ENCODE measurements at regions not wholly inside any gene's neighbourhood (a gene's known extent, or its start where the extent isn't known, plus 50 kb on each side); places are given as distances from the start of the nearest gene placed in this dataset.

GRCh38 chr4:162959046-162959445 is 207.6 kb downstream of the NAF1 start:
- Histone ChIP-seq H3K27ac (ENCODE audit: low read depth, low read length, poor library complexity, severe bottlenecking) (no peak overlapping the region), H3K36me3 (ENCODE audit: insufficient read depth, low read length, poor library complexity, severe bottlenecking) (no peaks in the 10 kb centered on the region), H3K9me3 (ENCODE audit: low read depth, low read length, poor library complexity, severe bottlenecking) (no peaks in the 10 kb centered on the region), H3K4me3 (ENCODE audit: low read depth, low read length, poor library complexity, severe bottlenecking) (no peak overlapping the region), H3K27me3 (replicated peaks; ENCODE audit: insufficient read depth, low read depth, low read length, poor library complexity) (no peaks in the 10 kb centered on the region), H3K4me1 (ENCODE audit: insufficient read depth, low read length, poor library complexity, severe bottlenecking) (no peaks in the 10 kb centered on the region)
- intact Hi-C loops (cut with micrococcal nuclease; ENCODE audit: unreplicated experiment): no loop called here
- BruUV-seq (replicated peaks): no TSS peak
- ChIA-PET CTCF (interaction anchor here (0.7 kb wide), 1 partner anchor 314 kb away, joined by 3 read pairs; no protein-coding TSS in a partner anchor), POLR2A (ENCODE audit: low non-redundant PET) (interaction anchor here (0.6 kb wide), 1 partner anchor 373 kb away, joined by 3 read pairs; no protein-coding TSS in a partner anchor)
- DNase-seq (ENCODE audit: low spot score): peak; percentile 9
- TF ChIP-seq CTCF (conservative IDR thresholded peaks at IDR 0.05; ENCODE audit: low read depth, low read length) (peak; percentile 44), EZH2 (IDR thresholded peaks at IDR 0.05; ENCODE audit: borderline replicate concordance, low read depth, low read length, poor library complexity, severe bottlenecking) (no peak)

GRCh38 chr4:162957521-162958143 is 209.1 kb downstream of the NAF1 start:
- DNase-seq (ENCODE audit: low spot score): no peak
- Histone ChIP-seq H3K4me3 (ENCODE audit: low read depth, low read length, poor library complexity, severe bottlenecking) (no peak overlapping the region), H3K9me3 (ENCODE audit: low read depth, low read length, poor library complexity, severe bottlenecking) (no peaks in the 10 kb centered on the region), H3K36me3 (ENCODE audit: insufficient read depth, low read length, poor library complexity, severe bottlenecking) (no peaks in the 10 kb centered on the region), H3K4me1 (ENCODE audit: insufficient read depth, low read length, poor library complexity, severe bottlenecking) (no peaks in the 10 kb centered on the region), H3K27ac (ENCODE audit: low read depth, low read length, poor library complexity, severe bottlenecking) (no peak overlapping the region), H3K27me3 (replicated peaks; ENCODE audit: insufficient read depth, low read depth, low read length, poor library complexity) (no peaks in the 10 kb centered on the region)
- CTCF ChIA-PET: no interaction called here
- no TSS peak for BruUV-seq (replicated peaks)
- intact Hi-C loops (cut with micrococcal nuclease; ENCODE audit: unreplicated experiment): no loop called here
- TF ChIP-seq CTCF (conservative IDR thresholded peaks at IDR 0.05; ENCODE audit: low read depth, low read length): no peak
- TF ChIP-seq EZH2 (IDR thresholded peaks at IDR 0.05; ENCODE audit: borderline replicate concordance, low read depth, low read length, poor library complexity, severe bottlenecking): no peak
- POLR2A ChIA-PET (ENCODE audit: low non-redundant PET): no interaction called here

GRCh38 chr4:162954976-162955375 is 211.7 kb downstream of the NAF1 start:
- no TSS peak for BruUV-seq (replicated peaks)
- POLR2A ChIA-PET (ENCODE audit: low non-redundant PET): no interaction called here
- no peak for DNase-seq (ENCODE audit: low spot score)
- no peaks in the 10 kb centered on the region for H3K4me1 ChIP-seq (ENCODE audit: insufficient read depth, low read length, poor library complexity, severe bottlenecking)
- intact Hi-C loops (cut with micrococcal nuclease; ENCODE audit: unreplicated experiment): no loop called here
- TF ChIP-seq EZH2 (IDR thresholded peaks at IDR 0.05; ENCODE audit: borderline replicate concordance, low read depth, low read length, poor library complexity, severe bottlenecking) (no peak), CTCF (conservative IDR thresholded peaks at IDR 0.05; ENCODE audit: low read depth, low read length) (no peak)
- no peaks in the 10 kb centered on the region for H3K9me3 ChIP-seq (ENCODE audit: low read depth, low read length, poor library complexity, severe bottlenecking)
- H3K4me3 ChIP-seq (ENCODE audit: low read depth, low read length, poor library complexity, severe bottlenecking): no peak overlapping the region
- H3K36me3 ChIP-seq (ENCODE audit: insufficient read depth, low read length, poor library complexity, severe bottlenecking): no peaks in the 10 kb centered on the region
- CTCF ChIA-PET: no interaction called here
- H3K27me3 ChIP-seq (replicated peaks; ENCODE audit: insufficient read depth, low read depth, low read length, poor library complexity): no peaks in the 10 kb centered on the region
- no peak overlapping the region for H3K27ac ChIP-seq (ENCODE audit: low read depth, low read length, poor library complexity, severe bottlenecking)

Measured in A673 (cell line).